Testis (tissue), 2 donors: ENCODE measurements at regions not wholly inside any gene's neighbourhood (a gene's known extent, or its start where the extent isn't known, plus 50 kb on each side); places are given as distances from the start of the nearest gene placed in this dataset.

Experiments used
- POLR2A ChIP-seq: fragments of 450-650 bp; IDR thresholded peaks from one replicate; pipeline ENCODE4 v1.6.1; 2017; ENCODE audit warnings: antibody characterized with exemption, mild to moderate bottlenecking, moderate library complexity
- TF ChIP-seq, protein P1 (sequence below), 3 experiments: fragments of 450-650 bp in 2 of 3; fragments of 200-600 bp in 1 of 3; sonication (generic) in 1 of 3; IDR thresholded peaks; one replicate each; pipeline ENCODE4 v1.5.1; 2016 to 2019; ENCODE audit warnings: antibody characterized with exemption in 3 of 3, mild to moderate bottlenecking in 2 of 3, moderate library complexity in 1 of 3

DNA sequence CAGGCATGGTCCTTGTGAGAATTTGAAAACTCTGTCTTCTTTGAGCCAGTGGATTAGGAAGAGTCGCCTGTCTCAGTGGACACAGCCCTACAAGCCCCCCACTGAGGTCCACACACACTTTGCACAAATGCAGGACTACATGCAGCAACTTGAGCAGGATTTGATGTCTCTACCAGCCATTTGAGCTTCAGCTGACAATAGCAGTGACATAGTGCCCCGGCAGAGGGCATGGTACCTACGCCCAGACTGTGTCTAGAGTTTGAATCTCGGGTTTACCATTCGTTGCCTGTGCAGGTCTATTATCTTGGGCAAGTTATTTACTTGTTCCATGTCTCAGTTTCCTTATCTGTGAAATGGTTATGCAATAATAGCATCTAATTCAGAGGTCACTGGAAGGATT lies 580.1 kb downstream of the TFAP2B start:
- TF ChIP-seq, protein P1, sequence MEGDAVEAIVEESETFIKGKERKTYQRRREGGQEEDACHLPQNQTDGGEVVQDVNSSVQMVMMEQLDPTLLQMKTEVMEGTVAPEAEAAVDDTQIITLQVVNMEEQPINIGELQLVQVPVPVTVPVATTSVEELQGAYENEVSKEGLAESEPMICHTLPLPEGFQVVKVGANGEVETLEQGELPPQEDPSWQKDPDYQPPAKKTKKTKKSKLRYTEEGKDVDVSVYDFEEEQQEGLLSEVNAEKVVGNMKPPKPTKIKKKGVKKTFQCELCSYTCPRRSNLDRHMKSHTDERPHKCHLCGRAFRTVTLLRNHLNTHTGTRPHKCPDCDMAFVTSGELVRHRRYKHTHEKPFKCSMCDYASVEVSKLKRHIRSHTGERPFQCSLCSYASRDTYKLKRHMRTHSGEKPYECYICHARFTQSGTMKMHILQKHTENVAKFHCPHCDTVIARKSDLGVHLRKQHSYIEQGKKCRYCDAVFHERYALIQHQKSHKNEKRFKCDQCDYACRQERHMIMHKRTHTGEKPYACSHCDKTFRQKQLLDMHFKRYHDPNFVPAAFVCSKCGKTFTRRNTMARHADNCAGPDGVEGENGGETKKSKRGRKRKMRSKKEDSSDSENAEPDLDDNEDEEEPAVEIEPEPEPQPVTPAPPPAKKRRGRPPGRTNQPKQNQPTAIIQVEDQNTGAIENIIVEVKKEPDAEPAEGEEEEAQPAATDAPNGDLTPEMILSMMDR (IDR thresholded peaks at IDR 0.05), result no peak
- no peak for TF ChIP-seq POLR2A
